GM10266 (cell line): ENCODE measurements at regions not wholly inside any gene's neighbourhood (a gene's known extent, or its start where the extent isn't known, plus 50 kb on each side); places are given as distances from the start of the nearest gene placed in this dataset.

Source experiments
- DNase-seq: peaks from one replicate; pipeline ENCODE4 v3.0.0; 2012; ENCODE audit errors: extremely low spot score
- TF ChIP-seq, protein P1 (sequence below): IDR thresholded peaks from 2 replicates; pipeline ENCODE4 v1.5.1; 2012; ENCODE audit warnings: mild to moderate bottlenecking, low read depth; ENCODE audit not compliant: control insufficient read depth, insufficient read depth; ENCODE audit errors: missing control alignments

DNA sequence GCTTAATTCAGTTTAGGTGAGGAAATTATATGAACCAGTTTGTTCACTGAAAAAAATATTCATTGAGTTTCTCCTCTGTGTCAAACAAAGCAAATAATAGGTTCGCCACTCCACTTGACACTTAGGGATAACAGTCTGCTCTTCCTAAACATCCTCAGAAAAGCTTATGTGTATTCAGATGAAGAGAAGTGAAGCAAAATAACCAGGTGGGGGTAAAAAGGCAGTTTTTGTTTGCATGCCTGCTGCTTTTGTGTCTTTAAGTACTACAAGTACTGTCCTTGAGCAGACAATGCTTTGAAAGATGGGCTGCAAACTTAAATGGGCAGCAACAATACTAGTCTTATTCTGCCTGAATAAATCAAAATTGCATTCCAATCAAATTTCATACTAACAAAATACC, 910.7 kb upstream of the MDGA2 start:
- TF ChIP-seq, protein P1, sequence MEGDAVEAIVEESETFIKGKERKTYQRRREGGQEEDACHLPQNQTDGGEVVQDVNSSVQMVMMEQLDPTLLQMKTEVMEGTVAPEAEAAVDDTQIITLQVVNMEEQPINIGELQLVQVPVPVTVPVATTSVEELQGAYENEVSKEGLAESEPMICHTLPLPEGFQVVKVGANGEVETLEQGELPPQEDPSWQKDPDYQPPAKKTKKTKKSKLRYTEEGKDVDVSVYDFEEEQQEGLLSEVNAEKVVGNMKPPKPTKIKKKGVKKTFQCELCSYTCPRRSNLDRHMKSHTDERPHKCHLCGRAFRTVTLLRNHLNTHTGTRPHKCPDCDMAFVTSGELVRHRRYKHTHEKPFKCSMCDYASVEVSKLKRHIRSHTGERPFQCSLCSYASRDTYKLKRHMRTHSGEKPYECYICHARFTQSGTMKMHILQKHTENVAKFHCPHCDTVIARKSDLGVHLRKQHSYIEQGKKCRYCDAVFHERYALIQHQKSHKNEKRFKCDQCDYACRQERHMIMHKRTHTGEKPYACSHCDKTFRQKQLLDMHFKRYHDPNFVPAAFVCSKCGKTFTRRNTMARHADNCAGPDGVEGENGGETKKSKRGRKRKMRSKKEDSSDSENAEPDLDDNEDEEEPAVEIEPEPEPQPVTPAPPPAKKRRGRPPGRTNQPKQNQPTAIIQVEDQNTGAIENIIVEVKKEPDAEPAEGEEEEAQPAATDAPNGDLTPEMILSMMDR: no peak
- DNase-seq: no peak

- TF ChIP-seq, protein P1: no peak
Observed at GRCh38 chr14:48584031-48584430, 908.6 kb upstream of the MDGA2 start.

DNA sequence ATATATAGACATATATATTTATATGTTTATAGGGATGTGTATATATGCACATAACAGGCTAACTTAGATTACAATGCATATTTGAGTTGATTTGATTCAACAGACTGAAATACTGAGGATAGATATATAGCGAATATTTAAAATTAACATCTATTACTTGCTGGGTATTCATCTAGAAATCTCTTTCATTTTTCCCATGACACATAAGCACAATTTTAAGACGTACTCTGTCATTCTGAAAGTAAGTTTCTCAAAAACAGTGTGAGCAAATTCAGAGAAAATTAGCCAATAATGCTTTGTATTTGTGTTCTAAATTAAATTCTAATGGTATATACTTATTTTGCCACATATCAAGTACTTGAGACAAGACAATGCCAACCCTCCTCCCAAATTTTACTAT, 907.5 kb upstream of the MDGA2 start:
- TF ChIP-seq, protein P1: no peak
- no peak for DNase-seq

More at GRCh38 chr14:48584031-48584430, 908.6 kb upstream of the MDGA2 start:
- no peak for DNase-seq

- DNase-seq: no peak
- TF ChIP-seq, protein P1: no peak
Observed at GRCh38 chr14:48580692-48581091, 905.3 kb upstream of the MDGA2 start.

GRCh38 chr14:48575772-48576171, 900.4 kb upstream of the MDGA2 start:
- TF ChIP-seq, protein P1: no peak
- no peak for DNase-seq

GRCh38 chr14:48568688-48569087, 893.3 kb upstream of the MDGA2 start:
- DNase-seq: no peak
- TF ChIP-seq, protein P1: no peak

GRCh38 chr14:48568252-48568651, 892.8 kb upstream of the MDGA2 start:
- TF ChIP-seq, protein P1: no peak
- no peak for DNase-seq
